GM21737 (cell line): ENCODE measurements at regions not wholly inside any gene's neighbourhood (a gene's known extent, or its start where the extent isn't known, plus 50 kb on each side); places are given as distances from the start of the nearest gene placed in this dataset.

Source experiments
- ATAC-seq: cut with Tn5 transposase; IDR thresholded peaks from one replicate; pipeline ENCODE4 v1.9.1; 2021; ENCODE audit warnings: mild to moderate bottlenecking, moderate library complexity; ENCODE audit not compliant: unreplicated experiment

DNA sequence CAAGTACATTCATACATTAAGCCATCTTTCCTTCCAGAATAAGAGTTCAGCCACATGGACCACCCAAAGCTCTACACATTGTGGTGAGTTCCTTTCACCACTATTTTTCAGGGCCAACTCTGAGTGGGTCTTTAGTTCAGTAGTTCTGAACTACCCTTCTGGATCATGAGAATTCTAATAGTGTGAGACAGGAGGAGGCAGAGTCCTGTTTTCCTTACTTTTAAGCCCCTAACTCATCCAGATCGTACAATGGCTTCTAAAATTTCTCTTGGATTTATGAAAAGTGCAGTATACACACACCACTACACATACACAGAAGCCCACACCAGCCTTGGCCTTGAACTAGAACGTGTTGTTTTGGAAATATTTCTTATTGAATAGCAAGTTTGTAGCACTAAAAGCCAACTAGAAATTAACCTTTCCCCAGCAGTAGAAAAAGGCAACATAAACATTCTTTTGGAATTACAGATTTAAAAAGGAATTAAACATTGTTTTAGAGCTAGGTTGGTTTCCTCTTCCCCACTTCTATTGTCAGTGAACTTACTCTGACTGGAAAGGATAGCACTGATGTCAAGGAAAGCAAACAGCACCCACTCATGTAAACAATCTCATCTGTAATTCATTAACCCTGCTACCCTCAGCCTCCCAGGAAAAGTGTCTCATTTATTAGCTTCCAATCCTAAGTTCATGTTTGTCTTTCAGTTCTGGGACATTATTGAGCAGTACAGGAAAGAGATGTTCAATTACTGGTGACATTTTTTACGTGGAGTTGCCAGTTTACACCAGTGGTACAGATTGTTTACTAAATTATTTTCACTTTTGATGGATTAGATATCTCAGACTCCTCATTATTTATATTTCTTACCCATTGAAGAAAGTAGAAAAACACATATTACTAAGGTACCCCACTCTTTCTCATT lies 95.7 kb upstream of the AGTR1 start:
- no peak for ATAC-seq

DNA sequence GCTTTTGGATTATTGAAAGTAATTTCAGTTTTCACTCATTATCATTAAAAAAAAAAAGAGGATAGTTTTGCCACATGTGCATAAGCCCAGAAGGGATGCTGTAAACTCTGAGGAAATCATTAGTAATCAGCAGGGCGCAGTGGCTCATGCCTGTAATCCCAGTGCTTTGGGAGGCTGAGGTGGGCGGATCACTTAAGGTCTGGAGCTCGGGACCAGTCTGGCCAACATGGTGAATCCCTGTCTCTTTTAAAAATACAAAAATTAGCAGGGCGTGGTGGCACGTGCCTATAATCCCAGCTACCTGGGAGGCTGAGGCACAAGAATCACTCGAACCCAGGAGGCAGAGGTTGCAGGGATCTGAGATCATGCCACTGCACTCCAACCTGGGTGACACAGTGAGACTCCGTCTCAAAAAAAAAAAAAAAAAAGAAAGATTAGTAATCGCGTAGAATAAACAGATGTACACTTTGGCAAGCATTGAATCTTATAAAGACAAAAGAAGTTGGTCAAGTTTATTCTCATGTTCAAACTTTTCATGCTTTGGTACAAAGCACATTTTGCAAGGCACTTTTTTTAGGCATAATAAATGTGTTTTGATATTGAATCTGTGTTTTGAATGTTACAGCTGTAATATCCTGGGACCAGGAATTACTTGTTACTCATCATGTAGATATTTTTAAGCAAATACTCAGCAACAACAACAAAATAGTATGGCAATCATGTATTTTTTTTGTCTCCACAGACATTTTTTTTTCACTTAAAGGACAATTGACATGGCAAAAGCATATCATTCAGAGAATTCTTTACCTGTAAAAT lies 93.2 kb upstream of the AGTR1 start:
- no peak for ATAC-seq

DNA sequence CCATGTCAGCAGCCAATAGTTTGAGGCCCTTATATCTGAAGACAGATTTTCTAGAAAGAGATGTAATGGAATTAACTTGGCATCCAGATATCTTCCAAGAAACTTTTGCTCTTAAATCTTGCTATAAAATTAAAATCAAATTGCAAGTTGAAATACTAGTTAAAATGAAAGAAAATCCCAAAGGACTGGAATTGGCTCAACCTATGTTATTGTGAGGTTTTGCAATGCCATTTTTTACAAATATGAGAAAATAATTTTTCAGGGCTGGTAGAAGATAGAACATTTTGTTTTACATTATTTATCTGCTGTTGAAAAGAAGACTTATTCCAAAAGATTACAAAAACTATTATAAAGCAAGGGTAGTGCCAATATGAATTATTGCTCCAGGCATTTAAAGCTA lies 92.2 kb upstream of the AGTR1 start:
- no peak for ATAC-seq

DNA sequence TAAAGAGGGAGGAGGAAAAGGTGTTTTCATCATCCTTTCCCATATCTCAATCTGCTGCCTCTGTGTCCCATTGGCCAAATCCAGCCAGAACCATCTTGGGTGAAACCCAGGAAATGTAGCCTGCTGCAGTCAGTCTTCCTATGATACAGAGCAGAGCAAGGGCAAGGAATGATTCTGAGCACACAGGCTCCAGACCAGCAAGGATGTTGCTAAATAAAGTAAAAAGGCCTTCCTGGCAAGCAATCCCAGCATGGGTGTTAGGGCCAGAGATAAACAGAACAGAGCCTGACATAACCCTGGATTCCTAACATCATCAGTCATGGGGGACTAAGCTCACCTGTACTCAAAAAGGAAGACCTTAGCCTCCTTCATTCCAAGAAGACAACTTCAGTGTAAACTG lies 90.7 kb upstream of the AGTR1 start:
- ATAC-seq: no peak

DNA sequence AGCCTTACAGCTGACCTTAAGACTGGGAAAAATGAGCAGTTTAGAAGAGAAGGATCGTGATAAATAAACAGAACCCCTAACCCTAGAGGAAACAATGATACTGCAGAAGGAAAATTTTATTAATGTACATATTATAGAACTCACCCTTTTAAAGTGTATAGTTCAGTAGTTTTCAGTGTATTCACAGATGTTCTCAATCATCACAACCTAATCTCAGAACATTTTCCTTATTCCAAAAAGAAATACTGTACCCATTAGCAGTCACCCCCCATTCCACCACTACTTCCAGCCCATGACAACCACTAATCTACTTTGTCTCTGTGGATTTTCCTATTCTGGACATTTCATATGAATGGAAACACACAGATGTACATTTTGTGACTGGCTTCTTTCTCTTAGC lies 90.2 kb upstream of the AGTR1 start:
- ATAC-seq: no peak

DNA sequence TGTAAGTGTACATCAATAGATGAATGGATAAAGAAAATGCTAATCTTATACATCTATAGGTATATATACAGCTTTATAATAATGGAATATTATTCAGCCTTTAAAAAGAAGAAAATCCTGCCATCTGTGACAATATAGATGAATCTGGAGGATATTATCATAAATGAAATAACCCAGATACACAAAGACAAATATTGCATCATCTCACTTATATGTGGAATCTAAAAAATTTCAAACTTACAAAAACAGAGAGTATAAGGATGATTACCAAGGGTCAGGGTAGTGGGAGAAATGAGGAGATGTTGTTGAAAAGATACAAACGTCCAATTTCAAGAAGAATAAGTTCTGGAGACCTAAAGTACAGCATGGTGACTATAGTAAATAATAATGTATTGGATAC lies 85.4 kb upstream of the AGTR1 start:
- ATAC-seq: no peak

DNA sequence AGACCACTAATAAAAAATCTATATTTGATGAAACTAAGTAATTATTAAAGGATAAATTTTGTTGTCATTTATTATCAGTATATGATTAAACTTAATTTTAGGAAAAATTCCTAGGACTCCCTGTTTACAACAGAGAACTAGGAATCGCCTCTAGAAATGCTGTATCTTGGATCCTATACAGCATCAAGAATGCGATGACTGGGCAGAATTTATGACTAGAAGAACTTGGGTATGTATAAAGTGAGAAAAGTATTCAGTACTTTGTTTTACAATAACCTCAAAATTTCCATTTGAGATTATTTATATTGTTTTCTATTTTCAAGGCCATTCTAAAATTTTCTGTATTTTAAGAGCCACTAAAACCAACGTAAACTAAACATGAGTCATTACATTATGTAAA lies 82.3 kb upstream of the AGTR1 start:
- no peak for ATAC-seq

DNA sequence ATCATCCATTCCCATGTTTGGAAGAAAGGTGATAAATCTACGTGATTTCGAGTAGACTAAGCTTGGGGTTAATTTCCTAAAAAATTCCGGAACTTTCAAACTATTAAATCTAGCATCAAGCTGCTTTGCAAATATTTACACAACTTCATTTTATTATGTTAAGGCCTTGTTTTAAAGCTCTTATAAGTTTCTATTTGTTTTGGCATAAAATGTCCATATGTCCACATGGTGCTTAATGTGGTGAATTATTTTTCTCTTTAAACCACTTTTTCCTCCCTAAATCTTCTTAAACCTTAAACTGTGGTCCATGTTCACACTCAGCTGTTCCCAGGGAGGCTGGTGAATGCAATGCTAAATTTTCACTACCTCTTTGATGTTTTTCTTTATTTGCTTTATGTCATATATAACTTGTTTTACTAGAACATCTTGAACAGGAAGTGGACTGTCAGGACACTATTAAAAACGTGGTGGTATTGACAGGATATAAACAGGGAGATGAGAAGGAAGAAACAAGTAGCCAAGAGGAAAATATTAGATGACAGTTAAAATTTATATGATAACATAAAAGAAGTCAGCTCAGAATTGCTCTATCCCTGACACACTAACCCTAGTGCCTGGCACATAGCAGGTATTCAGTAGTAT lies 72.5 kb upstream of the AGTR1 start:
- no peak for ATAC-seq

DNA sequence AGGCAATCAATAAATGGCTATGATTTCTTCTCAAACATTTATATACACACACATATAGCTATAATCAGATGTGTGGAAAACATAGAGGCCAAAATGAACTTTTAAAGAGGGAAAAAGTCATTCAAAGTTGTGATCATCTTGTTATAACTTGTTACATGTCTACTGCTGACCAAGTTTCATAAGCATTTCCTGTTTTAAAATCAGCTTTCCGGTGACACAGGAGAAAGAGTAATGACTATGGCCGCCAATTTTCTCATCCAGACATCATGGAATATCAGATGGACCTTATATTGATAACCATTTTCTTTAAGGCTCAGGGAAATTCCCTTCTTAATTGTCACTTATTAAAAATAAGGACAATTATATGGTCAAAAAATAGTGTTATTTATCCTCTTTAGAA lies 71.7 kb upstream of the AGTR1 start:
- no peak for ATAC-seq

DNA sequence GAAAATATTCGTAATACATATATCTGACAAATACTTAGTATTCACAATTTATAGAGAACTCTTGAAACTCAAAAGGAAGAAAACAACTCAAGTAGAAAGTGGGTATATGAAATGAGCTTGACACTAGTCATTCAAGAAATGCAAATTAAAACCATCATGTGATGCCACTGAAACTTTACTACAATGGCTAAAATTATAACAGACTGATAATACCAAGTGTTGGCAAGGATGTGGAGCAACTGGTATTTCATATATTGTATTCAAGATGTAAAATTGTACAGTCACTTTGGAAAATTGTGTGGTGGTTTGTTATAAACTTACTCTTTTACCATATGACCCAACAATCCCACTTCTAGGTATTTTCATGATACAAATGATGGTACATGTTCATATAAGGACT lies 68.7 kb upstream of the AGTR1 start:
- no peak for ATAC-seq

DNA sequence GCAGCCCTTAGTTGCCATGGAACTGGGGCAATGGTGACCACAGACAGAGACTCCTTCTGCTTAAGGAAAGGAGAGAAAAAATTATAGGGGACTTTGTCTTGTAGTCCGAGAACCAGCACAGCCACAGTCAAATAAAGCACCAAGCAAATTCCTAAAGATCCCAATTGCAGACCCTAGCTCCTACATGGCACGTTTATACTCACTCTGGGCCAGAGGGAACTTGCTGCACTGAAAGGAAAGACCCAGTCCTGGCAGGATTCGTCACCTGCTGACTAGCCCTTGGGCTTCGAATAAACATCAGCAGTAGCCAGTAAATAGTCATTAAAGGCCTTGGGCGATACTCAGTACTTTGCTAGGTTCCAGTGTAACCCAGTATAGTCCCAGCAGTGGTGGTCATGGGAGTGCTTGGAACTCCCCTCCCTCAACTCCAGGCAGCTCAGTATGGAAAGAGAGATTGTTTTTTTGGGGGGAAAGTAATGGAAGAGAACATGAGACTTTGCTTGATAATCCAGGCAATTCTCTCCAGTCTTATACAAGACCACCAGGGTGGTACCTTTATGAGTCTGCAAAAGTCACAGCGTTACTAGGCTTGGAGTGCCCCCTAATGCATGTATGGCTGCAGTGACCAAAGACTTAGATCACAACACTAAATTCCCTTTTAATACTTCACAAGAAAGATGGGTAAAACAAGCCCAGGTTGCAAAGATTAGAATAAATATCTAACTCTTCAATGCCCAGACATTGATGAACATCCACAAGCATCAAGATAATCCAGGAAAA lies 66.4 kb upstream of the AGTR1 start:
- ATAC-seq: no peak

DNA sequence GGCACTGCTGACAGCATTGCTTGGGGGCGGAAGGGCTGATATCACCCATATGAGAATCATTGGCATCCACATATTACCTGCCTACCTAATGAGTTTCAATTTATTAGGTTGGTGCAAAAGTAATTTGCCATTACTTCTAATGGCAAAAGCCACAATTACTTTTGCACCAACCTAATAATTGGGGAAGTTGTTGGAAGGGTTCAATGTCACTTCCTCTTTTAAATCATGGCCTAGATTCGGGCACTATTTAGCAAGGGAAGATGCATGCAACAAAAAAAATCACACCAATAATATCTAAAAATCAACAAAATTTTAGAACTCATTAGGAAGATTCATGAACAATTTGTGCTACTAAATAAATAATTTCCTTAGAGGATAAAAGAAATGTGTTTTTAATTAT lies 56.0 kb upstream of the AGTR1 start:
- ATAC-seq: no peak

DNA sequence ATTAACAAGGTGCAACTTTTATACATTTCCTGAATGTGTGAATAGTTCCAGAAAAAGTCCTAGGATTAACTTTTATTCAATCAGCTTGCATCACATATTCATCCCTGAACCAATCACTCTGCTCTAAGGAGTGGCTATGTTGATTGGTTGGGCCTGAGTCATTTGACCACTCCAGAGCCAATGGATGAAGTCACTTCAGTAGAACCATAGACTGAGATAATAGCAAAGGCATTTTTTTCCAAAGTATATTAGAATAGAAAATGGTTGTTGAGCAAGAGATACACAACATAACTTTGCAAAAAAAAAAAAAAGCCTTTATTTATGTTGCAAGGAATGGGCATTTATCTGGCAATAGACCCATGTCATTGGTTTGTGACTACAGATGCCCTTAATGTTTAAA lies 55.5 kb upstream of the AGTR1 start:
- ATAC-seq: no peak

DNA sequence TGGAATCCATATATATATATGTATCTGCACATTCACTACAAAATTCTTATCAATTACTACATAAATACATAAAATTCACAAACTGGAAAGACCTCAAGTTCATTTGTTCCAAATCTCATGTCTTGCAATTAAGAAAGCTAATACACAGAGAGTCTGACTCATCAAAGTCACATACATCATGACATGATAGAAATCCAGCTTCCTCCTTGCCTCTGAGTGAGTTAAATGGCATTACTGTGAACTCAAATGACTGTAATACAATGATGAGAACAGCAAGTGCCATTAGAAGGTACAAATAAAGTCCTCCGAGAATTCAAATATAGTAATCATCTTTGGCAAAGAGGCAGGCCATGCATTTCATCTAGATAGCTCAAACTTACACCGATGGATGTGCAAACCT lies 55.1 kb upstream of the AGTR1 start:
- no peak for ATAC-seq

DNA sequence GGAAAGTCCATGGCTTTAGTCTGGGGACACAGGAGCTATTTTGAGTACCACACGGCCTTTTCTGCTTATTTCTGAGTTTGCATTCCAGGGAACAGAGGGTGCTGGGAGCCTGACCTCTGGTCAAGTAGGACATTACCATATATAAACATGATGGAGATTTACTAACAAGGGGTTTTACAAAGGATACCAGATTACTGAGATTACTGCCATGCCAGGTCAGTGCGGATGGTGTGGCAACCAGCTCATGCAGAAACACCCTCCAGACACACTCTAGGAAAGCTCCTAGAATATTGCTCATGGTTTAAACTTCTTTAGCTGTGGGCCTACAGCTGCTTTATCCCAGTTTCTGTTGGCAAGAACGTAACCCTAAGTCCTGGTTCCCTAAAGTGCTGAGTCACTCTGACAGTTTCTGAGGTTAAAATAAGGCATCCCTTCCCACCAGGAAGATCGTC lies 54.3 kb upstream of the AGTR1 start:
- ATAC-seq: no peak

DNA sequence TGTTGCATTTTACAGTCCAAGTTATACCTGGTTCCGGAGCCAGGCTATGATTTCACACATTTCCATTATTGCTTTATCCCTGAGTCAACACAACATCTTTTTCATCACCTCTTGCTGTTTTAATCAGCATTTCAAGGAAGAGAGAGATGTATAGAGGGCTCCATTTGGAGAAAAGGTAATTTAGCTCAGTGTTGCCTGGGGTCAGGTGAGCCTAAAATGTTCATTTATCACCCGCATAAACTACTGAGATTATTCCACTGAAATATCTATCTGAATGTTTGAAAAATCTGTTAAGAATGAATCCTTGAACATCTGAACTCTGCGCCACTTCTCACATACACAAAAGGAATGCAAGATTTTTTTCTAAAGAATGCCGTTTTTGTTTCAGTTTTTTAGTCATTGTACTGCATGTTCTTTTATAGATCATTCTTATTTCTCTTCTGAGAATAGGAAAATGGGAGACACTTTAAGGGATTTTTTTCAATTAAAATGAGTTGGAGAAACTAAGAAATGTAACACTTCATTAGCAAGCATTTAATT lies 51.5 kb upstream of the AGTR1 start:
- ATAC-seq: no peak
